ENCODE measurements at regions not wholly inside any gene's neighbourhood (a gene's known extent, or its start where the extent isn't known, plus 50 kb on each side); places are given as distances from the start of the nearest gene placed in this dataset.

- WGBS, 2 experiments (ENCODE audit: extremely low coverage in 2 of 2, insufficient read length in 1 of 2) = 75% methylated on average over 1 of the region's 5 CpGs; no CpG with 5 or more reads in 1 of the 2 experiments
- in situ Hi-C loops (cut with MboI; ENCODE audit: low sequenced_read_pairs) = no loop called here
These were observed 67.3 kb upstream of the SHH start for GRCh38 chr7:155879592-155879991.

More at GRCh38 chr7:155879592-155879991, 67.3 kb upstream of the SHH start:
- no peak overlapping the region for H4K91ac ChIP-seq (ENCODE audit: insufficient read depth, low read depth, low read length)
- H2BK120ac ChIP-seq (ENCODE audit: low read depth, low read length) = no peak overlapping the region
- no TSS peak for BruUV-seq (replicated peaks)
- H3K23ac ChIP-seq (ENCODE audit: low read depth, low read length) = no peak overlapping the region
- no peak overlapping the region for H2BK20ac ChIP-seq (ENCODE audit: low read depth, low read length)
- H2AFZ ChIP-seq (replicated peaks; ENCODE audit: low read length, poor library complexity) = no peak overlapping the region
- H3K9ac ChIP-seq (ENCODE audit: low read depth, low read length) = no peak overlapping the region
- ChIA-PET POLR2A (ENCODE audit: unreplicated experiment) (no interaction called here), CTCF (no interaction called here)
- ATAC-seq (ENCODE audit: low read depth) = no peak
- H3K4me3 ChIP-seq (ENCODE audit: insufficient read depth, low read depth, low read length) = no peak overlapping the region
- no peaks in the 10 kb centered on the region for H3K9me1 ChIP-seq (ENCODE audit: insufficient read depth, low read length)
- peaks cover 11% of the 10 kb centered on the region for H3K9me3 ChIP-seq (ENCODE audit: control insufficient read depth, insufficient read depth, low read length)
- H4K8ac ChIP-seq (ENCODE audit: low read depth in 2 of 2, low read length in 2 of 2) = no peak overlapping the region
- no peak overlapping the region for H3K4ac ChIP-seq (ENCODE audit: low read depth, low read length)
- H3K4me2 ChIP-seq (ENCODE audit: low read depth, low read length) = no peak overlapping the region
- H4K5ac ChIP-seq (ENCODE audit: low read depth, low read length) = no peak overlapping the region
- no peaks in the 10 kb centered on the region for H3K79me1 ChIP-seq (ENCODE audit: low read depth in 1 of 2, low read length in 2 of 2)
- DNase-seq = no peak
- no peak overlapping the region for H2AK9ac ChIP-seq (replicated peaks; ENCODE audit: low read depth, low read length, poor library complexity)
- H3K18ac ChIP-seq (ENCODE audit: low read depth, low read length) = no peak overlapping the region
- TF ChIP-seq SMC3 (IDR thresholded peaks at IDR 0.05; ENCODE audit: low read depth, low read length) (no peak), MAZ (IDR thresholded peaks at IDR 0.05; ENCODE audit: borderline replicate concordance, low read depth, low read length) (no peak), RFX5 (IDR thresholded peaks at IDR 0.05; ENCODE audit: low read depth, low read length) (no peak)
- intact Hi-C loops (cut with micrococcal nuclease) (no loop called here), dilution Hi-C loops (cut with HindIII; ENCODE audit: low sequenced_read_pairs, unreplicated experiment) (no loop called here)
- H2BK5ac ChIP-seq (ENCODE audit: low read depth, low read length, poor library complexity, severe bottlenecking) = no peak overlapping the region
- H3K56ac ChIP-seq (ENCODE audit: extremely low read depth, insufficient read depth, low read length) = no peak overlapping the region
- no peaks in the 10 kb centered on the region for H4K20me1 ChIP-seq (ENCODE audit: insufficient read depth, low read length)
- H3K14ac ChIP-seq (replicated peaks; ENCODE audit: low read depth, low read length) = no peak overlapping the region
- H3K27ac ChIP-seq (ENCODE audit: insufficient read depth, low read length) = no peak overlapping the region
- H3K36me3 ChIP-seq (ENCODE audit: control insufficient read depth, insufficient read depth, low read length) = no peaks in the 10 kb centered on the region
- H3K4me1 ChIP-seq (ENCODE audit: control insufficient read depth, insufficient read depth, low read length) = peaks cover 12% of the 10 kb centered on the region
- no peak overlapping the region for H2AK5ac ChIP-seq (ENCODE audit: low read depth, low read length)
- H2BK15ac ChIP-seq (ENCODE audit: low read depth, low read length) = no peak overlapping the region
- no peaks in the 10 kb centered on the region for H3K27me3 ChIP-seq (ENCODE audit: control insufficient read depth, insufficient read depth, low read length)
